GM12892 (cell line): ENCODE measurements at regions not wholly inside any gene's neighbourhood (a gene's known extent, or its start where the extent isn't known, plus 50 kb on each side); places are given as distances from the start of the nearest gene placed in this dataset.

Experiments used
- POLR2A ChIP-seq: IDR thresholded peaks from 2 replicates; pipeline ENCODE4 v1.6.1; 2011; ENCODE audit warnings: low read depth, low read length, control low read depth
- POLR2AphosphoS5 ChIP-seq: IDR thresholded peaks from 2 replicates; pipeline ENCODE4 v1.6.1; 2011; ENCODE audit warnings: low read depth, low read length, control low read depth
- TAF1 ChIP-seq: IDR thresholded peaks from 2 replicates; pipeline ENCODE4 v1.6.1; 2011; ENCODE audit warnings: low read depth, mild to moderate bottlenecking, control low read depth, low read length, borderline replicate concordance

DNA sequence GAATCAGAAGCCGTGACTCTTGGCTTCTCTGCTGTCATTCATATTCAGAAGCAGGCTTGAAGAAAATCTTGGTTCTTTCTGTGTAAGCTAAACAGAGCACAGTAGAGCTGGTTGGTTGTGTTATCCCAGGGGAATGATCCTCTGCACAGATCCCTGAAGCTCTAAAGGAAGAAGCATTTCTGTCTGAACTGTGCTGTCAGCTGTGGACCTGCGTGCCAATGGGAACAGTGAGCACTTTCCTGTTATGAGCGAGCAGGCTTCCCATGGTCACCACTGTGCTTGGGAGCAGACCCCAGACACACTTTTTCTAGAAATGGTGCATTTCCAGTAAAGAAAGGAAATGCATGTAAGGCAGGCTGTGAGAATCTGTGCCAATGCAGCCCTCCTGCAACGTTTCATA, 490.2 kb downstream of the EPM2A start:
- TF ChIP-seq TAF1 (no peak), POLR2A (no peak), POLR2AphosphoS5 (no peak)
